Peyer's patch (tissue), 4 donors: ENCODE measurements at regions not wholly inside any gene's neighbourhood (a gene's known extent, or its start where the extent isn't known, plus 50 kb on each side); places are given as distances from the start of the nearest gene placed in this dataset.

Experiments
- CTCF ChIP-seq, 6 experiments: fragments of 450-650 bp in 4 of 6; fragments of 200-600 bp in 2 of 6; sonication (generic) in 1 of 6; IDR thresholded peaks; one replicate each; pipeline ENCODE4 v1.5.1; 2017 to 2019; ENCODE audit warnings: antibody characterized with exemption in 6 of 6, mild to moderate bottlenecking in 3 of 6, moderate library complexity in 1 of 6
- POLR2A ChIP-seq, 2 donors: fragments of 450-650 bp; IDR thresholded peaks; one replicate each; pipeline ENCODE4 v1.5.1; 2017; ENCODE audit warnings: antibody characterized with exemption in 2 of 2, mild to moderate bottlenecking in 2 of 2, moderate library complexity in 2 of 2

- no peak for TF ChIP-seq POLR2A (IDR thresholded peaks at IDR 0.05)
- no peak for TF ChIP-seq CTCF (IDR thresholded peaks at IDR 0.05)
These were observed 128.8 kb upstream of the CDH4 start for GRCh38 chr20:61123286-61123685.
